Retinal pigment epithelial cell (primary cell): ENCODE measurements at regions not wholly inside any gene's neighbourhood (a gene's known extent, or its start where the extent isn't known, plus 50 kb on each side); places are given as distances from the start of the nearest gene placed in this dataset.

ENCODE experiments used
- DNase-seq: peaks from one replicate; pipeline ENCODE4 v3.0.0-alpha.2; 2010; ENCODE audit warnings: low read depth
- H3K4me3 ChIP-seq: 2 replicates; pipeline ENCODE4 v1.5.1; 2011; ENCODE audit warnings: mild to moderate bottlenecking, low read length, control low read depth, moderate library complexity
- CTCF ChIP-seq: conservative IDR thresholded peaks from 2 replicates; pipeline ENCODE4 v1.5.1; 2011; ENCODE audit warnings: low read depth, low read length, control low read depth, inconsistent platforms

DNA sequence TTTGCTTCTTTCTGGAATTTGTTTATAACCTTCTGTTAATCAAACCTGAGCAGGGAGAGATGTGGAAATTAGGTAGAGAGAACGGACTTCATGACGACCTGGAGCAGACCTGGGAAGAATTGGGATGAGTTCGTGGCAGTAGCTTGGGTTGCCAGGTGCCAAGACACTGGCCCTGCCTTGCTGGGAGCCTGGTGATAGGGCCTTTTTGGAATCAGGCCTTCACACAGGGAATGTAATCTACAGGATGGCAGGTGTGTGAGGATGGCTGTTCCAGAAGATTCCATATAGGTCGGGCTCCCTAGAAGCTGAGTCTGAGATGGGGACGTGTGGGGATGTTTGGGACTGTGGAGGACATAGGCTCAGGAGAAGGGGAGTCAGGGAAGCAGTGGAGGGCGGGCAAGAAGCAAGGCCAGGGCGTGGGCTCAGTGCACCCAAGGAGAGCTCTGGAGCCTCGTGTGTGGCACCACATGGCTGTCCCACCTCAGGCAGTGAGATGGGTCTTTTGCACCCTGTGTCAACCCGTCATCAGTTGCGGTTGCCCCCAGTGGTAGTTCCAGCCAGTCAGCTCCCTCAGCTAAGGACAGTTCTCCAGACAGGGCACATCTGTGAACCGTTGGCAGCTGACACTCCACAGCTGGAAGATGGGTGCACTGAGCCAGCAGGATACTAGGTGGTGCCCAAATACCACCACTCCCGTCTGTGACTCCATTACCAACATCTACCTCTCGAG lies 395.9 kb downstream of the MATN1 start:
- no peak overlapping the region for H3K4me3 ChIP-seq
- DNase-seq: no peak
- TF ChIP-seq CTCF: no peak

DNA sequence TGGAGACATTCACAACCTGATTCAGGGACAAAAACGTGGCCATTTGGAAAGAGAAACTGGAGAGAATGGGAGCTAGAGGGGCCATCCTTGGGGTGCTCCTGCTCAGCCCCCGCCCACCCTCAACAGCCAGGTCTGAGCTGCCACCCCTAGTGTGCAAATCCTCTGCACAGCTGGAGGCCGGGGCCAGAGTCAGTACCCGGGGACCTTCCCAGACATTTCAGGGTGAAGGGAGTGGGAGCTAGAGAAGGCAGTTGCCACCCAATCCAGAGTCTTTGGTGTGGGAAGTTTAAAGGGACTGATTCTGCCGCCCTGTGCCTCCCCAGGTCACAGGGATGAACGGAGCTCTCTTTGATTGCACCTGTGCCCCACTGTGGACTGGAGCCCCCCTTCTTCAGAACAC lies 397.4 kb downstream of the MATN1 start:
- DNase-seq: no peak
- no peak overlapping the region for H3K4me3 ChIP-seq
- no peak for TF ChIP-seq CTCF

- no peak overlapping the region for H3K4me3 ChIP-seq
- no peak for DNase-seq
- no peak for TF ChIP-seq CTCF
These were observed 398.1 kb downstream of the MATN1 start for GRCh38 chr1:30325085-30325935.

DNA sequence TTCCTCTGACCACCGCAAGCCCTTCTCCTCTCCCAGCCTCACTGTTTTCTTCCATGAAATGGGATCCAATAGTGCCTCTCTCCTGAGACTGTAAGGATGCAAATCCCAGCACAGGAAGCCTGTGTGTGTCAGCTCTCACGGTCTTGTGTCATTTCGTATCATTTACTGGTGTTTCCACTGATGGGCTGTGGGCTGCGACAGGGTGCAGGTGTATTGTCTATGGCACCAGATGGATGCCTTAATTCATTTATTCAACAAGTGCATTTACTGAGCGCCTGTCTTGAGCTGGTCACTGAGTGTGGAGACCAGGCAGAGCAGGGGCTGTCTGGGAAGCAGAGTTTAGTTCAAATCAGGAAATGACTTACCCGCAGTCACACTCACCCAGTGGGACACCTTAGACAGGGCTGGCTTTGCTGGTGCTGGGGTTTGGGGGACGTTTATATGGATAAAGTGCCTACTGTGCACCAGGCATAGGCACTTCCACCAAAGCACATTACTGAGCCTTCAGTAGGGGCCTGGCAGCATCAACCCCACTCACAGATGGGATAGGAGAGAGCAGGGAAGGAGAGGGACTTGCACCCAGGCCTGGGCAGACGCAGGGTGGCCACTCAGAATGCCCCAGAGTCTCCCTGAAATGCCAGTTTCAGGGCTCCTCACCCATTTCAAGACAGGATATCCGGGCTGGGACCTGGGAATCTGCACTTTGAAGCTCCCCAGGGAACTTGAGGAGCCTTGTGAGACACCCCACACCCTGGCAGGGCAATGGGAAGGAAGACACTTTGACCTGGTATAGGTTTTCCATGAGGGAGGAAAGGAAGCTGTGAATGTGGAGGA lies 398.9 kb downstream of the MATN1 start:
- no peak for DNase-seq
- TF ChIP-seq CTCF: no peak
- H3K4me3 ChIP-seq: no peak overlapping the region

- TF ChIP-seq CTCF: no peak
- H3K4me3 ChIP-seq: no peak overlapping the region
- no peak for DNase-seq
These were observed 399.5 kb downstream of the MATN1 start for GRCh38 chr1:30323841-30324240.

DNA sequence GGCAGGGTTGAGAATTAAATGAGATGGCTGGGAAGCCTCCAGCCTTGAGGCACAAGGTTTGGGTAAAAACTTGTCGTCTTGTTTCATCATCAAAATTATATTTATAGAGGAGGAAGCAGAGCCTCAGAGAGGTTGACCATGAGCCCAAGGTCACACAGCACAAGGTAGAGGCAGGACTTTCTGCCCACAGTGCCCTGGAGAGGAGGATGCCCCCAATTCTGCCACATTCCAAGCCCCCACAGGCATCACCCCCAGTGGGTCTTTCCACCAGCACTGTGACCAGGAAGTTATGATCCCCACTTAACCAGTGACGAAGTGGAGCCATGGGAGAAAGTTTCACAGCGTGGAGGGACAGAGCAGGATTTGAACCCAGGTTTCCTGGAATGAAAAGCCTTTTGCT lies 400.0 kb downstream of the MATN1 start:
- no peak overlapping the region for H3K4me3 ChIP-seq
- no peak for DNase-seq
- no peak for TF ChIP-seq CTCF
